Esophagus squamous epithelium (tissue), 4 donors: ENCODE measurements at regions not wholly inside any gene's neighbourhood (a gene's known extent, or its start where the extent isn't known, plus 50 kb on each side); places are given as distances from the start of the nearest gene placed in this dataset.

Source experiments
- CTCF ChIP-seq, 6 experiments: fragments of 450-650 bp in 4 of 6; fragments of 200-600 bp in 2 of 6; sonication (generic) in 2 of 6; IDR thresholded peaks; one replicate each; pipeline ENCODE4 v1.5.1; 2016 to 2019; ENCODE audit warnings: antibody characterized with exemption in 6 of 6, mild to moderate bottlenecking in 4 of 6, moderate library complexity in 4 of 6
- POLR2A ChIP-seq, 4 donors: fragments of 450-650 bp; IDR thresholded peaks; one replicate each; pipeline ENCODE4 v1.6.1; 2017; ENCODE audit warnings: antibody characterized with exemption in 4 of 4, mild to moderate bottlenecking in 4 of 4, moderate library complexity in 3 of 4

- no peak for TF ChIP-seq CTCF (IDR thresholded peaks at IDR 0.05)
- no peak for TF ChIP-seq POLR2A (IDR thresholded peaks at IDR 0.05)
Observed at GRCh38 chr1:94316836-94317789, 79.7 kb upstream of the ARHGAP29 start.
